ENCODE measurements at regions not wholly inside any gene's neighbourhood (a gene's known extent, or its start where the extent isn't known, plus 50 kb on each side); places are given as distances from the start of the nearest gene placed in this dataset.

GRCh38 chr12:86729739-86730138 is 473.5 kb upstream of the MGAT4C start:
- H2AFZ ChIP-seq (ENCODE audit: insufficient read depth, low read depth, low read length, poor library complexity, severe bottlenecking), result no peak overlapping the region
- TF ChIP-seq CTCF (IDR thresholded peaks at IDR 0.05) (no peak), EZH2 (IDR thresholded peaks at IDR 0.05; ENCODE audit: borderline replicate concordance, insufficient read depth, low read depth, low read length, poor library complexity, severe bottlenecking) (no peak)
- H3K9me3 ChIP-seq (ENCODE audit: control extremely low read depth in 1 of 3, control insufficient read depth in 2 of 3, insufficient read depth in 1 of 3, low read length in 2 of 3), result no peaks in the 10 kb centered on the region
- DNase-seq (no peak), ATAC-seq (ENCODE audit: low read depth) (no peak)
- POLR2A ChIA-PET, result no interaction called here
- H3K27me3 ChIP-seq (replicated peaks in 1 of 4; ENCODE audit: control extremely low read depth in 1 of 4, control insufficient read depth in 3 of 4, insufficient read depth in 4 of 4, low read length in 3 of 4), result no peaks in the 10 kb centered on the region
- no peak overlapping the region for H3K4me2 ChIP-seq (replicated peaks; ENCODE audit: low read depth, low read length, poor library complexity, severe bottlenecking)
- H3K27me3 Mint-ChIP-seq, result no peaks in the 10 kb centered on the region
- no peak overlapping the region for H3K4me3 ChIP-seq (ENCODE audit: control extremely low read depth in 1 of 5, extremely low read depth in 1 of 5, insufficient read depth in 1 of 5, low read depth in 2 of 5, low read length in 4 of 5)
- H3K27ac Mint-ChIP-seq, result no peak overlapping the region
- no peaks in the 10 kb centered on the region for H3K4me1 Mint-ChIP-seq
- H4K20me1 ChIP-seq (ENCODE audit: control insufficient read depth, insufficient read depth, low read length, poor library complexity, severe bottlenecking), result no peaks in the 10 kb centered on the region
- H3K27ac ChIP-seq (ENCODE audit: low read length in 2 of 2), result no peak overlapping the region
- H3K36me3 ChIP-seq (replicated peaks in 1 of 2; ENCODE audit: control extremely low read depth in 1 of 2, control insufficient read depth in 1 of 2, extremely low read depth in 1 of 2, insufficient read depth in 2 of 2, low read length in 1 of 2), result no peaks in the 10 kb centered on the region
- H3K4me3 Mint-ChIP-seq, result no peak overlapping the region
- intact Hi-C loops (cut with micrococcal nuclease), result no loop called here
- H3K79me2 ChIP-seq (ENCODE audit: control insufficient read depth, insufficient read depth, low read length), result no peaks in the 10 kb centered on the region
- H3K9ac ChIP-seq (ENCODE audit: low read length), result no peak overlapping the region
- CTCF ChIA-PET, result no interaction called here
- no peaks in the 10 kb centered on the region for H3K4me1 ChIP-seq (ENCODE audit: control insufficient read depth in 2 of 2, insufficient read depth in 2 of 2, low read length in 2 of 2)
- no peaks in the 10 kb centered on the region for H3K9me3 Mint-ChIP-seq (ENCODE audit: insufficient read depth)
- WGBS (ENCODE audit: insufficient coverage), result no CpG with 5 or more reads among the region's 1 CpG

- no peak overlapping the region for H2AFZ ChIP-seq (ENCODE audit: insufficient read depth, low read depth, low read length, poor library complexity, severe bottlenecking)
- H3K4me3 ChIP-seq (ENCODE audit: control extremely low read depth in 1 of 5, extremely low read depth in 1 of 5, insufficient read depth in 1 of 5, low read depth in 2 of 5, low read length in 4 of 5), result no peak overlapping the region
- intact Hi-C loops (cut with micrococcal nuclease), result no loop called here
- ATAC-seq (ENCODE audit: low read depth) (no peak), DNase-seq (no peak)
- Mint-ChIP-seq H3K27ac (no peak overlapping the region), H3K9me3 (ENCODE audit: insufficient read depth) (no peaks in the 10 kb centered on the region), H3K4me1 (no peaks in the 10 kb centered on the region), H3K27me3 (no peaks in the 10 kb centered on the region), H3K4me3 (no peak overlapping the region)
- H3K27me3 ChIP-seq (replicated peaks in 1 of 4; ENCODE audit: control extremely low read depth in 1 of 4, control insufficient read depth in 3 of 4, insufficient read depth in 4 of 4, low read length in 3 of 4), result no peaks in the 10 kb centered on the region
- no peaks in the 10 kb centered on the region for H4K20me1 ChIP-seq (ENCODE audit: control insufficient read depth, insufficient read depth, low read length, poor library complexity, severe bottlenecking)
- H3K27ac ChIP-seq (ENCODE audit: low read length in 2 of 2), result no peak overlapping the region
- H3K4me2 ChIP-seq (replicated peaks; ENCODE audit: low read depth, low read length, poor library complexity, severe bottlenecking), result no peak overlapping the region
- no peaks in the 10 kb centered on the region for H3K36me3 ChIP-seq (replicated peaks in 1 of 2; ENCODE audit: control extremely low read depth in 1 of 2, control insufficient read depth in 1 of 2, extremely low read depth in 1 of 2, insufficient read depth in 2 of 2, low read length in 1 of 2)
- no peaks in the 10 kb centered on the region for H3K79me2 ChIP-seq (ENCODE audit: control insufficient read depth, insufficient read depth, low read length)
- POLR2A ChIA-PET, result no interaction called here
- no peaks in the 10 kb centered on the region for H3K9me3 ChIP-seq (ENCODE audit: control extremely low read depth in 1 of 3, control insufficient read depth in 2 of 3, insufficient read depth in 1 of 3, low read length in 2 of 3)
- H3K9ac ChIP-seq (ENCODE audit: low read length), result no peak overlapping the region
- H3K4me1 ChIP-seq (ENCODE audit: control insufficient read depth in 2 of 2, insufficient read depth in 2 of 2, low read length in 2 of 2), result no peaks in the 10 kb centered on the region
- no CpG with 5 or more reads among the region's 1 CpG for WGBS (ENCODE audit: insufficient coverage)
- CTCF ChIA-PET, result no interaction called here
- TF ChIP-seq CTCF (IDR thresholded peaks at IDR 0.05) (no peak), EZH2 (IDR thresholded peaks at IDR 0.05; ENCODE audit: borderline replicate concordance, insufficient read depth, low read depth, low read length, poor library complexity, severe bottlenecking) (no peak)
These were observed 471.0 kb upstream of the MGAT4C start for GRCh38 chr12:86727160-86727559.

Data from B cell (primary cell).